Sigmoid colon (tissue), 4 donors: ENCODE measurements at regions not wholly inside any gene's neighbourhood (a gene's known extent, or its start where the extent isn't known, plus 50 kb on each side); places are given as distances from the start of the nearest gene placed in this dataset.

Source experiments
- CTCF ChIP-seq, 4 experiments: fragments of 450-650 bp in 3 of 4; fragments of 200-600 bp in 1 of 4; IDR thresholded peaks; one replicate each; pipeline ENCODE4 v1.5.1; 2016 to 2019; ENCODE audit warnings: antibody characterized with exemption in 4 of 4, mild to moderate bottlenecking in 3 of 4, moderate library complexity in 2 of 4
- EP300 ChIP-seq, 4 donors: sonication (generic); formaldehyde crosslinking; IDR thresholded peaks; one replicate each; pipeline ENCODE4 v1.6.1; 2017; ENCODE audit warnings: antibody characterized with exemption in 4 of 4
- POLR2A ChIP-seq, 2 donors: fragments of 450-650 bp; IDR thresholded peaks; one replicate each; pipeline ENCODE4 v1.6.1; 2016; ENCODE audit warnings: antibody characterized with exemption in 2 of 2, mild to moderate bottlenecking in 2 of 2, moderate library complexity in 2 of 2

DNA sequence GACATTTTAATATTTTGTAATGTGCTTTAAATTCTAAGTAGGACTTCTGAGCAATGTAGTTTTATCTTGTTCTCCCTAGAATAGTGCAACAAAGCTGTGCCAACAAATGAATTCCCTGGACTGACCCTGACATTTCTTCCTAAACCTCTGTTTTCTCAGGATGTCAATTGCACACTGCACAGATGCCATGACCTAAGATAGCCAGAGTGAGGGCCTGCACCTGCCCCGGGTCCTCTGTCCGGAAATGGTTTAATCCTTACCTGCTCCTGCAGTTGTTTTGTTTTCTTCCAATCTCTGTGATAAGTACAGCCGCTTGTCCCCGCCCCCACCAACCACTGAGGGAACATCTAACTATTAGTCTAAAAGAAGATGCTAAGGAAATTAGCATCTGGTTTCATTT lies 831.5 kb downstream of the GALC start:
- TF ChIP-seq CTCF (IDR thresholded peaks at IDR 0.05) (no peak), EP300 (IDR thresholded peaks at IDR 0.05) (no peak), POLR2A (IDR thresholded peaks at IDR 0.05) (no peak)
